Stimulated activated effector memory CD8-positive, alpha-beta T cell treated with anti-CD3 and anti-CD28 coated beads, Interleukin-12 subunit alpha, Interleukin-12 subunit beta, amount 100 ng/mL, for 72 hours (primary cell): ENCODE measurements at regions not wholly inside any gene's neighbourhood (a gene's known extent, or its start where the extent isn't known, plus 50 kb on each side); places are given as distances from the start of the nearest gene placed in this dataset.
"Not testable (repeated sequence)": the region's sequence is repeated elsewhere in the genome, so short reads cannot be mapped to it uniquely, and the experiment has no call there.

Source experiments
- ATAC-seq: fragments of 150-1000 bp; cut with Tn5 transposase; 2 replicates; pipeline ENCODE4 v1.10.0; 2021
- DNase-seq, 2 donors: peaks; one replicate each; pipeline ENCODE4 v3.0.0; 2021 to 2022; ENCODE audit warnings: low spot score in 2 of 2
- H3K27ac Mint-ChIP-seq: one replicate; pipeline ENCODE4 v1.8.0; 2022; ENCODE audit warnings: mild to moderate bottlenecking, mixed read lengths
- H3K36me3 Mint-ChIP-seq: one replicate; pipeline ENCODE4 v1.8.0; 2022; ENCODE audit warnings: mild to moderate bottlenecking, mixed read lengths
- H3K4me1 Mint-ChIP-seq: one replicate; pipeline ENCODE4 v1.8.0; 2022; ENCODE audit warnings: mixed read lengths
- H3K4me3 Mint-ChIP-seq: one replicate; pipeline ENCODE4 v1.8.0; 2022; ENCODE audit warnings: mild to moderate bottlenecking, mixed read lengths
- H3K9me3 Mint-ChIP-seq: one replicate; pipeline ENCODE4 v1.8.0; 2022; ENCODE audit warnings: mixed read lengths

DNA sequence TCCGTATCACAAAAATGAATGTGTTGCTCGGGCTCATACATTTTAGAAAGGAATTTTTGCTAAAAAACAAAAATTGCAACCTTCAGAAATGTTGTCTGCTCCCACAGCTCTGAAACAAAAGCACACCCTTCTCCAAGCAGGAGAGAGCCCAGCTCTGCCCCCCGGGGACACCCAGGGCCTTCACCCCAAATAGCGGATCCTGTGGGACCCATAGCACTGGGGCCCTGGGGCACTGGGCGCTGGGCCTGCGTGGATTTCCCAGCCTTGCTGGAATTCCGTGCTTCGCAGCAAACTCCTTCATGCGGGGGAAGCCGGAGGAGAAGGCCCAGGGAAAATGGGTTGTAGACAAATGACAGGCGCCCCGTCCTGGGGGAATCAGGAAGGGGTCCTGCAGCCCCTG, 50.5 kb upstream of the SFSWAP start:
- DNase-seq = peak in 1 of 2 donors; percentile 38
- H3K4me1 Mint-ChIP-seq, H3K9me3 Mint-ChIP-seq, ATAC-seq, H3K27ac Mint-ChIP-seq, H3K4me3 Mint-ChIP-seq, H3K36me3 Mint-ChIP-seq: not testable (repeated sequence)
